Neural progenitor cell (in vitro differentiated cells): ENCODE measurements at regions not wholly inside any gene's neighbourhood (a gene's known extent, or its start where the extent isn't known, plus 50 kb on each side); places are given as distances from the start of the nearest gene placed in this dataset.

Experiments used
- EZH2 ChIP-seq: fragments of 200-600 bp; sonication (generic); IDR thresholded peaks from 2 replicates; pipeline ENCODE4 v1.6.1; 2017; ENCODE audit warnings: antibody characterized with exemption, mild to moderate bottlenecking, moderate library complexity
- EZH2phosphoT487 ChIP-seq: fragments of 200-600 bp; sonication (generic); IDR thresholded peaks from 2 replicates; pipeline ENCODE4 v1.6.1; 2017; ENCODE audit warnings: antibody characterized with exemption
- TF ChIP-seq, protein P1 (sequence below): fragments of 200-600 bp; sonication (generic); IDR thresholded peaks from 2 replicates; pipeline ENCODE4 v1.5.1; 2017; ENCODE audit warnings: antibody characterized with exemption, mild to moderate bottlenecking

DNA sequence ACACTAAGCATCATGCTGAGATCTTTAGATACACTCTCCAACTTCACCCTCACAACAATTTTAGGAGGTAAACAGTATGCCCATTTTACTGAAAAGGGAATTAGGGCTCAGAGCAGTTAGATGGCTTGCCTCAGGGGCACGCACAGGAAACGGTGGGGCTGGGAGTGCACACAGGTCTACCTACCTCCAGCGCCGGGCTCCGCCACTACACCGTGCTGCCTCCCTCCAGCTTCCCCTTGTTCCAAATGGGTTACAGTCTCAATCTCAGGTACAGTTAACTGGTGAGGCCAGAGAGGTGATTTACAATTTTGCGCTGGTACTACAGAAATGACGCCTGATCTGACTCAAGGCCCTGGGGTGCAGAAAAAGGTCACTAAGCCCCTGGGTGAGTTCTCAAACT lies 142.0 kb downstream of the NOC3L start:
- TF ChIP-seq EZH2 (no peak), EZH2phosphoT487 (no peak)
- TF ChIP-seq, protein P1, sequence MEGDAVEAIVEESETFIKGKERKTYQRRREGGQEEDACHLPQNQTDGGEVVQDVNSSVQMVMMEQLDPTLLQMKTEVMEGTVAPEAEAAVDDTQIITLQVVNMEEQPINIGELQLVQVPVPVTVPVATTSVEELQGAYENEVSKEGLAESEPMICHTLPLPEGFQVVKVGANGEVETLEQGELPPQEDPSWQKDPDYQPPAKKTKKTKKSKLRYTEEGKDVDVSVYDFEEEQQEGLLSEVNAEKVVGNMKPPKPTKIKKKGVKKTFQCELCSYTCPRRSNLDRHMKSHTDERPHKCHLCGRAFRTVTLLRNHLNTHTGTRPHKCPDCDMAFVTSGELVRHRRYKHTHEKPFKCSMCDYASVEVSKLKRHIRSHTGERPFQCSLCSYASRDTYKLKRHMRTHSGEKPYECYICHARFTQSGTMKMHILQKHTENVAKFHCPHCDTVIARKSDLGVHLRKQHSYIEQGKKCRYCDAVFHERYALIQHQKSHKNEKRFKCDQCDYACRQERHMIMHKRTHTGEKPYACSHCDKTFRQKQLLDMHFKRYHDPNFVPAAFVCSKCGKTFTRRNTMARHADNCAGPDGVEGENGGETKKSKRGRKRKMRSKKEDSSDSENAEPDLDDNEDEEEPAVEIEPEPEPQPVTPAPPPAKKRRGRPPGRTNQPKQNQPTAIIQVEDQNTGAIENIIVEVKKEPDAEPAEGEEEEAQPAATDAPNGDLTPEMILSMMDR = no peak
